Body of pancreas (tissue), 4 donors: ENCODE measurements at regions not wholly inside any gene's neighbourhood (a gene's known extent, or its start where the extent isn't known, plus 50 kb on each side); places are given as distances from the start of the nearest gene placed in this dataset.

Experiments used
- ATAC-seq: fragments of 150-250 bp; one replicate; pipeline ENCODE4 v1.9.1; 2016
- DNase-seq, 4 donors: peaks; one replicate each; pipeline ENCODE4 v3.0.0-alpha.2; 2019
- H3K27ac ChIP-seq, 4 donors: fragments of 200-600 bp; sonication (generic); 1 replicate in 3 of 4; 2 replicates in 1 of 4; pipeline versions ENCODE4 v1.5.1 to v1.6.1; 2016 to 2019; ENCODE audit warnings: mild to moderate bottlenecking in 1 of 4, mixed read lengths in 1 of 4, moderate library complexity in 1 of 4
- H3K27me3 ChIP-seq, 2 donors: fragments of 200-600 bp; sonication (generic); one replicate each; pipeline ENCODE4 v1.6.0; 2016; ENCODE audit warnings: mild to moderate bottlenecking in 1 of 2
- H3K36me3 ChIP-seq, 2 donors: fragments of 200-600 bp; sonication (generic); replicated peaks in 1 of 2; 2 replicates each; pipeline ENCODE4 v1.5.1; 2016; ENCODE audit warnings: low read depth in 2 of 2; ENCODE audit not compliant: insufficient read depth in 1 of 2
- H3K4me1 ChIP-seq: fragments of 200-600 bp; sonication (generic); one replicate; pipeline ENCODE4 v1.6.0; 2016
- H3K4me3 ChIP-seq, 2 donors: fragments of 200-600 bp; sonication (generic); 1 replicate in 1 of 2; 2 replicates in 1 of 2; pipeline ENCODE4 v1.5.1; 2016 to 2019
- H3K9me3 ChIP-seq, 3 donors: fragments of 200-600 bp; sonication (generic); 1 replicate in 2 of 3; 2 replicates in 1 of 3; pipeline ENCODE4 v1.5.1; 2016
- POLR2A ChIP-seq, 3 donors: fragments of 450-650 bp; IDR thresholded peaks; one replicate each; pipeline ENCODE4 v1.6.1; 2016; ENCODE audit warnings: antibody characterized with exemption in 3 of 3, mild to moderate bottlenecking in 2 of 3
- WGBS, 2 donors: methylation state at CpG; one replicate each; pipeline ENCODE4 v1.1.5; 2017; 5-methylcytosine and 5-hydroxymethylcytosine counted together
- intact Hi-C: fragments of 100-400 bp; cut with DNase I; formaldehyde crosslinking; loops from one replicate; pipeline ENCODE4 v1.15.1; 2023
- TF ChIP-seq, protein P1 (sequence below), 7 experiments: fragments of 450-650 bp in 4 of 7; fragments of 200-600 bp in 3 of 7; sonication (generic) in 3 of 7; IDR thresholded peaks; one replicate each; pipeline ENCODE4 v1.5.1; 2016 to 2019; ENCODE audit warnings: antibody characterized with exemption in 7 of 7

DNA sequence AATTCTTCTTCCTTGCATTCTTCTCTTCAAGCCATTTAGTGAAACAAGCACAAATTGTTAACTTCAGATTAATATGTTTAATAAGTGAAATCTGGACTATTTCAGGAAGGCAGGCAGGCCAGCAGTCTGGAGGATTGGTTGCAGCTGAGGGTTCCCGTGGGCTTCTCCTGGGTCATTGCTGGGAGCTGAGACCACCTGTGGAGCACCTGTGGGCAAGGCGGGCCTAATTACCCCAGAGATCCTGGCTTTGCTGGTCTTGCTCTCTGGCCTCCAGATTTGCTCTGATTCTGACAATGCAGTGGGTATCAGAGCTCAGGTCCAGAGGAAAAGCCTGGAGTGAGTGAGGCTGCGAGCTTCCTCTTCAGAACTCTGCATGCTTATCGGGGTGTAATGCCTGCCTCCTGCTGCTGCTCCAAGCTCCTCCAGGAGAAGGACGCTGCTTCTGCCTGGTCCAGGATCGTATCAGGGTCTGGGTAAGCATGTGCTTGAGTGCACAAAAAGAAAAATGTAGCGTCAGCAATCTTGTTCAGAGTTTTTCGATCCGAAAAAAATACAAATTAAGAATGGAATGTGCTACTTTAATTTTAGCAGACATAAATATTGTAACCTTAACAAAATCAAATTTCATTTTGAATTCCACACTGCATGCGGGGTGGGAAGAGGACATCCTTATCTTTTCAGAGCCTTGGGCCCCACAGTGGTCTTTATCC is 93.8 kb downstream of the TMEM30B start:
- TF ChIP-seq, protein P1, sequence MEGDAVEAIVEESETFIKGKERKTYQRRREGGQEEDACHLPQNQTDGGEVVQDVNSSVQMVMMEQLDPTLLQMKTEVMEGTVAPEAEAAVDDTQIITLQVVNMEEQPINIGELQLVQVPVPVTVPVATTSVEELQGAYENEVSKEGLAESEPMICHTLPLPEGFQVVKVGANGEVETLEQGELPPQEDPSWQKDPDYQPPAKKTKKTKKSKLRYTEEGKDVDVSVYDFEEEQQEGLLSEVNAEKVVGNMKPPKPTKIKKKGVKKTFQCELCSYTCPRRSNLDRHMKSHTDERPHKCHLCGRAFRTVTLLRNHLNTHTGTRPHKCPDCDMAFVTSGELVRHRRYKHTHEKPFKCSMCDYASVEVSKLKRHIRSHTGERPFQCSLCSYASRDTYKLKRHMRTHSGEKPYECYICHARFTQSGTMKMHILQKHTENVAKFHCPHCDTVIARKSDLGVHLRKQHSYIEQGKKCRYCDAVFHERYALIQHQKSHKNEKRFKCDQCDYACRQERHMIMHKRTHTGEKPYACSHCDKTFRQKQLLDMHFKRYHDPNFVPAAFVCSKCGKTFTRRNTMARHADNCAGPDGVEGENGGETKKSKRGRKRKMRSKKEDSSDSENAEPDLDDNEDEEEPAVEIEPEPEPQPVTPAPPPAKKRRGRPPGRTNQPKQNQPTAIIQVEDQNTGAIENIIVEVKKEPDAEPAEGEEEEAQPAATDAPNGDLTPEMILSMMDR (IDR thresholded peaks at IDR 0.05) = no peak
- no peak for TF ChIP-seq POLR2A (IDR thresholded peaks at IDR 0.05)
- Histone ChIP-seq H3K4me3 (no peak overlapping the region), H3K27me3 (no peaks in the 10 kb centered on the region), H3K9me3 (no peaks in the 10 kb centered on the region), H3K36me3 (no peaks in the 10 kb centered on the region), H3K27ac (no peak overlapping the region), H3K4me1 (peaks cover 4% of the 10 kb centered on the region)
- 73 to 89% methylated on average over 9 to 10 of the region's 10 CpGs for WGBS, 2 donors
- intact Hi-C loops = no loop called here
- no peak for ATAC-seq
- DNase-seq = no peak

DNA sequence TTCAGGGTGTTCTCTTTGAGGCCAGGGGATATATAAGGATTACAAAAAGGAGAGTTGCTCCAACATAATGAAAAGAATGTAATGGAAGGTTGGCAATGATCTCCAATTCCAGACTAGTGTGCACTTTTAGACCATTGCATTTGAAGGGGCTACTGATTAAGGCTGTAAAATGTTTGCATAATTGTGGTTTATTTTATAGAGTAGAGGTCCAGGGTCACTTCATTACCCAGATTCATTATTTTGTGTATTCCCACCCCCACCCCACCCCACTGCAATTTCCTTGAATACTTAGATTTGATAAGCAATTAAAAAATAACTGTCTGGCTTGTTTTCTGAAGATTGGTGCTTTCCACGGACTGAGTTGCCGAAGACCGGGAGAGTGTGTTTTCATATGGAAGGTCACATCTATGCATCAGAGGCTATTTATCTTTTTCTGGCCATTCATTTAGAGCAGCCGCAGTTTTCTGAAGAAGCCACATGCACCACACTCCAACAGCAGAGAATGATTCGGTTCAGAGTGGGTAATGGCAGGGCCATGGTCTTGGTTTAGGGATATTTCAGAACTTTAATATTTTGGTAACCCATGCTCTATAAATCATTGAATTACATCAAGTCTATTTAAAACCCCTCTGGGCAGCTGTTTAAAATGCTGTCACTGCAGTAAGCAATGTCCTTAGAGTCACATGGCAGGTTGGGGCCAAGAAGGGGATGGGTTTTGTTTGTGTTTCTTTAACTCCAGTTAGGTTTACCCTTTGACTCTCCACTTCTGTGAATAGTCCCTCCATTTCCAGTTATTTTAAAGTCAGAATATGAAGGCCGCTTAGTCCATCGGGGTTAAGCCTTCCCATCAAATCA is 94.6 kb downstream of the TMEM30B start:
- DNase-seq = no peak

DNA sequence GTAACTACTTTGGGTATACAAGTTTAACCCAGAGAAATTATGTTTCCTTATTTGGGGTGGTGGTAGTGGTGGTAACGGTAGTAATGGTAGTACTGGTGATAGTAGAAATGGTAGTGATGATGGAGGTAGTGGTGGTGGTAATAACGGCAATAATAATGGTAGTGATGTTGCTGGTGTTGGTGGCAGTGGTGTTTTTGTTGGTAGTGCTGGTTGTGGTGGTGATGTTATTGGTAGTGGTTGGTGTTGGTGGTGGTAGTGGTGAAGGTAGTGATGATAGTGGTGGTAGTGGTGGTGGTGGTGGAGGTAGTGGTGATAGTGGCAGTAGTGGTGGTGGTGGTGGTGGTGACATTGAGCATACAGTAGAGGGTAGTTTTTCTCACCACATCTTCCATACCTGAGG is 95.6 kb downstream of the TMEM30B start:
- no peak for TF ChIP-seq POLR2A (IDR thresholded peaks at IDR 0.05)
- H3K36me3 ChIP-seq = no peaks in the 10 kb centered on the region
- H3K9me3 ChIP-seq = no peaks in the 10 kb centered on the region
- no peak overlapping the region for H3K4me3 ChIP-seq
- intact Hi-C loops = no loop called here
- H3K4me1 ChIP-seq = peaks cover 4% of the 10 kb centered on the region
- WGBS, 2 donors = 46 to 69% methylated on average over 2 of the region's 2 CpGs
- ATAC-seq = no peak
- H3K27ac ChIP-seq = no peak overlapping the region
- no peaks in the 10 kb centered on the region for H3K27me3 ChIP-seq
- no peak for DNase-seq

More for the DNA sequence above, 94.6 kb downstream of the TMEM30B start:
- intact Hi-C loops = no loop called here
- 86 to 87% methylated on average over 7 of the region's 7 CpGs for WGBS, 2 donors
- H3K9me3 ChIP-seq = no peaks in the 10 kb centered on the region
- no peaks in the 10 kb centered on the region for H3K36me3 ChIP-seq
- no peaks in the 10 kb centered on the region for H3K27me3 ChIP-seq
- H3K4me3 ChIP-seq = no peak overlapping the region
- TF ChIP-seq, protein P1 (IDR thresholded peaks at IDR 0.05) = no peak
- TF ChIP-seq POLR2A (IDR thresholded peaks at IDR 0.05) = no peak
- peaks cover 4% of the 10 kb centered on the region for H3K4me1 ChIP-seq
- H3K27ac ChIP-seq = no peak overlapping the region
- no peak for ATAC-seq

DNA sequence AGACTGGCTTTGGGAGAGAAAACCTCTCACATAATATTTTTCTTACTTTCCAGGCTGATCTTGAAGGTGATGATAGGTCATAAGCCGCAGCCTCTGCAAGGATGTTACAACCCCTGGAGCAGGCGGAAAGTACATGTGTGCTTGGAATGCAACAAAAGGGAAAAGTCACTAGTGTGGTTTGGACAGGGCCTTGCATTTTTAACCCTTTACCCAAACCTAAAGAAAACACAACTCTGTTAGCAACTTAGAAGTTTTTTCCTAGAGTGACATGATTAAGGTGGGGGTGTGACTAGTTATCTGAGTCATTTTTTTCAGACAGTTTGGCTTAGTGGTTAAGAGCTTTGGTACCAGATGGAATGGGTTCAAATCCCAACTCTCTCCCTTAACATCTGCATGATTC is 97.0 kb downstream of the TMEM30B start:
- Histone ChIP-seq H3K9me3 (no peaks in the 10 kb centered on the region), H3K27ac (no peak overlapping the region), H3K4me3 (no peak overlapping the region), H3K36me3 (no peaks in the 10 kb centered on the region), H3K4me1 (peaks cover 5% of the 10 kb centered on the region), H3K27me3 (no peaks in the 10 kb centered on the region)
- intact Hi-C loops = no loop called here
- DNase-seq (no peak), ATAC-seq (no peak)
- TF ChIP-seq, protein P1 (IDR thresholded peaks at IDR 0.05) = no peak
- no peak for TF ChIP-seq POLR2A (IDR thresholded peaks at IDR 0.05)
- WGBS, 2 donors = 82 to 94% methylated on average over 2 of the region's 2 CpGs

DNA sequence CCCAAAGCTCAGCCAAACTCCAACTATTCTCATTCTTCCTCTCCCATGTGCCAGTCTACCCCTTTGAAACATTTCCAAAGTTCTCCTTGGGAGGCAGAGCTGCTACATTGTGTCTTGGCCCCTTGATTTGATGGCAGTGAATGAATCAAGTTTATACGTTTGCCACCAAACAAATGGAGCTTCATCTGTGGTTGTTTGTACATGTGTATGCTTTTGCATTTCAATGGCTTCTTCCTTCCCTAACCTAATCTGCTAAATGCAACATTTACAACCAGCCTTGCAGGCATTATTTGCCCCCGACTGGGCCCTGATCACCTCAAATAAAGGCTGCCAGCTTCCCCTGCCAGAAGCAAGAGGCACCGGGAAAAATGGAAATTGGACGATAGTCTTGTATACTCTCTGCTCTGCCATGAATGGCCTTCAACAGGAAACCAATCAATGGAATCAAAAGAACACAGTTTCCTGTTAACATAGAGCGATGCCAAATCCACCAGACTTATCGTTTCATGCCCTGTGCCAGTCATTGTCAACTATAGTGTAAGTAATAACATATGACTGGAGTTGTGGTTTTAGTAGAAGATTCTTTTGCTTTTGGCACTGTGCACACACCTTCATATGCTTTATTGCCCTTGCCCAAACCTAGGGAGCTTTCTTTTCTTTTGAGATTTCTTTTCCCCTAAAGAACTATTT is 97.8 kb downstream of the TMEM30B start:
- Histone ChIP-seq H3K4me3 (no peak overlapping the region), H3K27me3 (no peaks in the 10 kb centered on the region), H3K9me3 (no peaks in the 10 kb centered on the region), H3K36me3 (no peaks in the 10 kb centered on the region), H3K4me1 (peaks cover 7% of the 10 kb centered on the region), H3K27ac (no peak overlapping the region)
- ATAC-seq (no peak), DNase-seq (no peak)
- intact Hi-C loops = no loop called here
- TF ChIP-seq, protein P1 (IDR thresholded peaks at IDR 0.05) = no peak
- no peak for TF ChIP-seq POLR2A (IDR thresholded peaks at IDR 0.05)
- WGBS, 2 donors = 19 to 22% methylated on average over 6 of the region's 6 CpGs
